Body of pancreas (tissue), 4 donors: ENCODE measurements at regions not wholly inside any gene's neighbourhood (a gene's known extent, or its start where the extent isn't known, plus 50 kb on each side); places are given as distances from the start of the nearest gene placed in this dataset.

Source experiments
- ATAC-seq: fragments of 150-250 bp; one replicate; pipeline ENCODE4 v1.9.1; 2016
- DNase-seq, 4 donors: peaks; one replicate each; pipeline ENCODE4 v3.0.0-alpha.2; 2019
- H3K27ac ChIP-seq, 4 donors: fragments of 200-600 bp; sonication (generic); 1 replicate in 3 of 4; 2 replicates in 1 of 4; pipeline versions ENCODE4 v1.5.1 to v1.6.1; 2016 to 2019; ENCODE audit warnings: mild to moderate bottlenecking in 1 of 4, mixed read lengths in 1 of 4, moderate library complexity in 1 of 4
- H3K27me3 ChIP-seq, 2 donors: fragments of 200-600 bp; sonication (generic); one replicate each; pipeline ENCODE4 v1.6.0; 2016; ENCODE audit warnings: mild to moderate bottlenecking in 1 of 2
- H3K36me3 ChIP-seq, 2 donors: fragments of 200-600 bp; sonication (generic); replicated peaks in 1 of 2; 2 replicates each; pipeline ENCODE4 v1.5.1; 2016; ENCODE audit warnings: low read depth in 2 of 2; ENCODE audit not compliant: insufficient read depth in 1 of 2
- H3K4me1 ChIP-seq: fragments of 200-600 bp; sonication (generic); one replicate; pipeline ENCODE4 v1.6.0; 2016
- H3K4me3 ChIP-seq, 2 donors: fragments of 200-600 bp; sonication (generic); 1 replicate in 1 of 2; 2 replicates in 1 of 2; pipeline ENCODE4 v1.5.1; 2016 to 2019
- H3K9me3 ChIP-seq, 3 donors: fragments of 200-600 bp; sonication (generic); 1 replicate in 2 of 3; 2 replicates in 1 of 3; pipeline ENCODE4 v1.5.1; 2016
- CTCF ChIP-seq, 7 experiments: fragments of 450-650 bp in 4 of 7; fragments of 200-600 bp in 3 of 7; sonication (generic) in 3 of 7; IDR thresholded peaks; one replicate each; pipeline ENCODE4 v1.5.1; 2016 to 2019; ENCODE audit warnings: antibody characterized with exemption in 7 of 7
- POLR2A ChIP-seq, 3 donors: fragments of 450-650 bp; IDR thresholded peaks; one replicate each; pipeline ENCODE4 v1.6.1; 2016; ENCODE audit warnings: antibody characterized with exemption in 3 of 3, mild to moderate bottlenecking in 2 of 3
- WGBS, 2 donors: methylation state at CpG; one replicate each; pipeline ENCODE4 v1.1.5; 2017; 5-methylcytosine and 5-hydroxymethylcytosine counted together
- intact Hi-C: fragments of 100-400 bp; cut with DNase I; formaldehyde crosslinking; loops from one replicate; pipeline ENCODE4 v1.15.1; 2023

- DNase-seq: no peak
- intact Hi-C loops: no loop called here
- 80% methylated on average over 17 of the region's 17 CpGs for WGBS, 2 donors
These were observed 182.7 kb upstream of the C14orf180 start for GRCh38 chr14:104396682-104397470.

GRCh38 chr14:104397956-104398355 is 181.6 kb upstream of the C14orf180 start:
- intact Hi-C loops: no loop called here

More at GRCh38 chr14:104396682-104397470, 182.7 kb upstream of the C14orf180 start:
- H3K4me1 ChIP-seq: no peaks in the 10 kb centered on the region
- H3K4me3 ChIP-seq: no peak overlapping the region
- no peak for TF ChIP-seq POLR2A (IDR thresholded peaks at IDR 0.05)
- no peak for TF ChIP-seq CTCF (IDR thresholded peaks at IDR 0.05)
- H3K27ac ChIP-seq: no peak overlapping the region
- no peaks in the 10 kb centered on the region for H3K36me3 ChIP-seq
- no peaks in the 10 kb centered on the region for H3K27me3 ChIP-seq
- H3K9me3 ChIP-seq: peaks cover 0 to 13% (median 0%) of the 10 kb centered on the region in 3 donors
- ATAC-seq: no peak

GRCh38 chr14:104398656-104399055 is 180.9 kb upstream of the C14orf180 start:
- WGBS, 2 donors: 79% methylated on average over 7 of the region's 7 CpGs
- Histone ChIP-seq H3K27me3 (no peaks in the 10 kb centered on the region), H3K4me3 (no peak overlapping the region), H3K36me3 (no peaks in the 10 kb centered on the region), H3K4me1 (no peaks in the 10 kb centered on the region), H3K27ac (no peak overlapping the region), H3K9me3 (peaks cover 0 to 13% (median 0%) of the 10 kb centered on the region in 3 donors)
- intact Hi-C loops: no loop called here
- no peak for ATAC-seq
- TF ChIP-seq POLR2A (IDR thresholded peaks at IDR 0.05) (no peak), CTCF (IDR thresholded peaks at IDR 0.05) (no peak)
- no peak for DNase-seq

More at GRCh38 chr14:104397956-104398355, 181.6 kb upstream of the C14orf180 start:
- 89 to 96% methylated on average over 2 of the region's 2 CpGs for WGBS, 2 donors
- peaks cover 0 to 13% (median 0%) of the 10 kb centered on the region in 3 donors for H3K9me3 ChIP-seq
- no peaks in the 10 kb centered on the region for H3K4me1 ChIP-seq
- H3K27me3 ChIP-seq: no peaks in the 10 kb centered on the region
- H3K36me3 ChIP-seq: no peaks in the 10 kb centered on the region
- no peak overlapping the region for H3K27ac ChIP-seq
- no peak for DNase-seq
- no peak for ATAC-seq
- TF ChIP-seq CTCF (IDR thresholded peaks at IDR 0.05): no peak
- no peak for TF ChIP-seq POLR2A (IDR thresholded peaks at IDR 0.05)
- no peak overlapping the region for H3K4me3 ChIP-seq

GRCh38 chr14:104399432-104400155 is 180.0 kb upstream of the C14orf180 start:
- 47% methylated on average over 10 of the region's 10 CpGs for WGBS, 2 donors
- intact Hi-C loops: no loop called here
- DNase-seq (no peak), ATAC-seq (no peak)
- TF ChIP-seq CTCF (IDR thresholded peaks at IDR 0.05) (no peak), POLR2A (IDR thresholded peaks at IDR 0.05) (no peak)
- peaks cover 0 to 13% (median 0%) of the 10 kb centered on the region in 3 donors for H3K9me3 ChIP-seq
- no peak overlapping the region for H3K4me3 ChIP-seq
- H3K4me1 ChIP-seq: no peaks in the 10 kb centered on the region
- no peak overlapping the region for H3K27ac ChIP-seq
- no peaks in the 10 kb centered on the region for H3K36me3 ChIP-seq
- H3K27me3 ChIP-seq: no peaks in the 10 kb centered on the region
